ENCODE measurements at regions not wholly inside any gene's neighbourhood (a gene's known extent, or its start where the extent isn't known, plus 50 kb on each side); places are given as distances from the start of the nearest gene placed in this dataset.

GRCh38 chr18:68164909-68165308 lies 550.0 kb downstream of the TMX3 start:
- H3K9ac ChIP-seq (replicated peaks in 1 of 4; ENCODE audit: extremely low read depth in 1 of 4, low read depth in 3 of 4, low read length in 3 of 4) = no peak overlapping the region
- no peak overlapping the region for H3K4ac ChIP-seq (replicated peaks; ENCODE audit: insufficient read length, low read depth, low read length)
- H3K14ac ChIP-seq (ENCODE audit: insufficient read length) = no peak overlapping the region
- WGBS, 2 experiments (ENCODE audit: extremely low coverage in 1 of 2, insufficient coverage in 1 of 2, insufficient read length in 1 of 2, insufficient replicate concordance in 2 of 2, low coverage in 1 of 2, low lambda C conversion rate in 2 of 2, missing lambda C conversion rate in 1 of 2) = 74% methylated on average over 4 of the region's 4 CpGs; no CpG with 5 or more reads in 1 of the 2 experiments
- H3K36me3 ChIP-seq (ENCODE audit: control insufficient read depth in 2 of 4, insufficient read depth in 4 of 4, low read length in 3 of 4) = no peaks in the 10 kb centered on the region
- H3K27ac ChIP-seq (ENCODE audit: low read depth, low read length) = no peak overlapping the region
- no peak overlapping the region for H3K23ac ChIP-seq (ENCODE audit: insufficient read length)
- H3K56ac ChIP-seq (replicated peaks; ENCODE audit: insufficient read length, low read depth, low read length) = no peak overlapping the region
- no peak overlapping the region for H2AK5ac ChIP-seq (ENCODE audit: low read depth, low read length)
- no peak overlapping the region for H3K4me2 ChIP-seq (ENCODE audit: insufficient read depth in 1 of 2, low read depth in 2 of 2, low read length in 2 of 2)
- ChIA-PET POLR2A (ENCODE audit: partially characterized antibody) (no interaction called here), CTCF (ENCODE audit: partially characterized antibody) (interaction anchor here (0.6 to 1.5 kb wide), 4 partner anchors 8 to 496 kb away, joined by 3 to 4 read pairs (median 4); no protein-coding TSS in a partner anchor)
- no peaks in the 10 kb centered on the region for H3K9me3 ChIP-seq (ENCODE audit: insufficient read depth in 2 of 2, low read depth in 1 of 2, low read length in 1 of 2)
- no peak overlapping the region for H2BK15ac ChIP-seq (ENCODE audit: low read length)
- H3K79me1 ChIP-seq (ENCODE audit: low read depth, low read length) = no peaks in the 10 kb centered on the region
- no peak overlapping the region for H3K18ac ChIP-seq (ENCODE audit: extremely low read depth, low read length)
- H4K91ac ChIP-seq (replicated peaks; ENCODE audit: insufficient read length, low read length) = no peak overlapping the region
- no peaks in the 10 kb centered on the region for H3K23me2 ChIP-seq (ENCODE audit: low read depth, low read length)
- H2BK5ac ChIP-seq (ENCODE audit: low read depth, low read length) = no peak overlapping the region
- no peak overlapping the region for H2BK120ac ChIP-seq (replicated peaks; ENCODE audit: low read depth, low read length)
- H2BK20ac ChIP-seq (ENCODE audit: low read length) = no peak overlapping the region
- H3K27me3 ChIP-seq (replicated peaks in 1 of 4; ENCODE audit: control insufficient read depth in 3 of 4, extremely low read depth in 1 of 4, insufficient read depth in 3 of 4, low read length in 3 of 4) = no peaks in the 10 kb centered on the region
- 0 out of 2 replicates have a peak overlapping the region, but pooled peaks have one; percentile 42 for H2AFZ ChIP-seq (ENCODE audit: low read length)
- no peaks in the 10 kb centered on the region for H4K20me1 ChIP-seq (replicated peaks in 1 of 2; ENCODE audit: control insufficient read depth in 1 of 2, insufficient read depth in 2 of 2, low read length in 2 of 2)
- no peak overlapping the region for H3K4me3 ChIP-seq (ENCODE audit: extremely low read depth in 1 of 4, insufficient read depth in 2 of 4, low read depth in 3 of 4, low read length in 4 of 4)
- no peak for FAIRE-seq
- no peak overlapping the region for H4K5ac ChIP-seq (ENCODE audit: insufficient read length, low read depth, low read length)
- H3K79me2 ChIP-seq (ENCODE audit: control insufficient read depth in 1 of 2, insufficient read depth in 2 of 2, low read length in 2 of 2) = no peaks in the 10 kb centered on the region
- H2BK12ac ChIP-seq (ENCODE audit: low read depth, low read length) = no peak overlapping the region
- DNase-seq (ENCODE audit: low read depth in 1 of 2, low spot score in 2 of 2) = no peak
- no peak overlapping the region for H4K8ac ChIP-seq (ENCODE audit: extremely low read depth, insufficient read depth, low read length)
- no peaks in the 10 kb centered on the region for H3K4me1 ChIP-seq (replicated peaks in 1 of 4; ENCODE audit: control insufficient read depth in 3 of 4, insufficient read depth in 4 of 4, low read length in 3 of 4)
- no peak for TF ChIP-seq EGR1 (IDR thresholded peaks at IDR 0.05; ENCODE audit: borderline replicate concordance, low read depth, low read length)
